ENCODE measurements at regions not wholly inside any gene's neighbourhood (a gene's known extent, or its start where the extent isn't known, plus 50 kb on each side); places are given as distances from the start of the nearest gene placed in this dataset.

DNA sequence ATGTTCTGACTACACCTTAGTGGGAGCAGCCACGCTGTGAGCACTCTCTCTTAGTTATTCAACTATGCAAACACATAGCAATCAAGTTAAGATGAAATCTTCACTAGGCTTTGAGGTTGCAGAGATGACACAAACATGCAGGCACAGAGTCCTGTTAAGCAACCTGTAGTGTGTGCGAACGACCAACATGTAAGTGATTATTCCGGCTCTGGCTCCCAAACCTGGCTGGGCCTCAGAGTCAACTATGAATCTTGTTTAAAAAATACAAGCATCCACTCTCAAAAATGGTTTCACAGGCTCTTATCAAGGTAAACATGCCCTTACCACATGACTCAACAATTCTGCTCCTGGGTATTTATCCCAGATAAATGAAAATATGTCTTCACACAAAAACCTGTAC lies 91.4 kb downstream of the IRS2 start:
- DNase-seq (ENCODE audit: extremely low spot score, unreplicated experiment): no peak
- TF ChIP-seq, protein P1, sequence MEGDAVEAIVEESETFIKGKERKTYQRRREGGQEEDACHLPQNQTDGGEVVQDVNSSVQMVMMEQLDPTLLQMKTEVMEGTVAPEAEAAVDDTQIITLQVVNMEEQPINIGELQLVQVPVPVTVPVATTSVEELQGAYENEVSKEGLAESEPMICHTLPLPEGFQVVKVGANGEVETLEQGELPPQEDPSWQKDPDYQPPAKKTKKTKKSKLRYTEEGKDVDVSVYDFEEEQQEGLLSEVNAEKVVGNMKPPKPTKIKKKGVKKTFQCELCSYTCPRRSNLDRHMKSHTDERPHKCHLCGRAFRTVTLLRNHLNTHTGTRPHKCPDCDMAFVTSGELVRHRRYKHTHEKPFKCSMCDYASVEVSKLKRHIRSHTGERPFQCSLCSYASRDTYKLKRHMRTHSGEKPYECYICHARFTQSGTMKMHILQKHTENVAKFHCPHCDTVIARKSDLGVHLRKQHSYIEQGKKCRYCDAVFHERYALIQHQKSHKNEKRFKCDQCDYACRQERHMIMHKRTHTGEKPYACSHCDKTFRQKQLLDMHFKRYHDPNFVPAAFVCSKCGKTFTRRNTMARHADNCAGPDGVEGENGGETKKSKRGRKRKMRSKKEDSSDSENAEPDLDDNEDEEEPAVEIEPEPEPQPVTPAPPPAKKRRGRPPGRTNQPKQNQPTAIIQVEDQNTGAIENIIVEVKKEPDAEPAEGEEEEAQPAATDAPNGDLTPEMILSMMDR (conservative IDR thresholded peaks at IDR 0.05): no peak
- H3K9me3 Mint-ChIP-seq: no peaks in the 10 kb centered on the region
- H3K27me3 Mint-ChIP-seq: no peaks in the 10 kb centered on the region
- no peak overlapping the region for H3K27ac Mint-ChIP-seq
- no peaks in the 10 kb centered on the region for H3K36me3 Mint-ChIP-seq
- H3K4me1 Mint-ChIP-seq (ENCODE audit: unreplicated experiment): peaks cover 2% of the 10 kb centered on the region
- H3K4me3 Mint-ChIP-seq: no peak overlapping the region

DNA sequence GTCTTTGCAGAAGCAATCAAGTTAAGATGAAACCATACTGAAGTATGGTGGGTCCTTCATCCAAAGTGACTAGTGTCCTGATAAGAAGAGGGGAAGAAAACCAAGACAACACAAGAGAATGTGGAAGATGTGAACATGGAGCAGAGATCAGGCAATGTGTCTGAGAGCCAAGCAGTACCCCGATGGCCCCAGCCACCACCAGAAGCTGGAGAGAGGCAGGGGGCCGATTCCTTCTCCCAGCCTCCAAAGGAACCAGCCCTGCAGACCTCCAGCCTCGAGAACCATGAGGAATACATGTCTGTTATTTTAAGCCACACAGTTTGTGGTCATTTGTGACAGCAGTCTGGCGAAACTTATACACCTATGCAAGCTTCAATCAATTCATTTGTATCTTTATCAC lies 93.2 kb downstream of the IRS2 start:
- no peak overlapping the region for H3K4me3 Mint-ChIP-seq

DNA sequence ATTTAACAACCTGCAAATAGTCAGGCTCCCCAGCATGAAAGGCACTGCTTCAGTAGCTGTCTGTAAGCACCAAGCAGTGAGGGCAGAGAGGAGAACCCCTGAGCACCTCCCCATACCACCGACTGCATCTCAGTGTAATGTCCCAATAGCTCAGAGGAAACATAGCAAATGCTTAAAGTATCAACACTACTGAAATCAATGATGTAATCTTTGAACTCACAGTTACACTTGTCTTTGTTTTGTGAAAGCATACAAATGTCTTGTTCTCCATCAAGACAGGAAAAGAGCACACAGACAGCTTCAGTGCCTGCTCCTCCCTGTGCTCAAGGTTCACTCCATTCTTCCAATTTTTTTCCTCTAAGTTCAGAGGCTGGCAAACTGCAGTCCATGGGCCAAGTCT lies 94.7 kb downstream of the IRS2 start:
- H3K36me3 Mint-ChIP-seq: no peaks in the 10 kb centered on the region
- H3K9me3 Mint-ChIP-seq: no peaks in the 10 kb centered on the region
- H3K27ac Mint-ChIP-seq: no peak overlapping the region
- H3K4me1 Mint-ChIP-seq (ENCODE audit: unreplicated experiment): no peaks in the 10 kb centered on the region
- TF ChIP-seq, protein P1 (conservative IDR thresholded peaks at IDR 0.05): no peak
- no peak for DNase-seq (ENCODE audit: extremely low spot score, unreplicated experiment)
- no peak overlapping the region for H3K4me3 Mint-ChIP-seq
- H3K27me3 Mint-ChIP-seq: no peaks in the 10 kb centered on the region

More for the DNA sequence above, 93.2 kb downstream of the IRS2 start:
- DNase-seq (ENCODE audit: extremely low spot score, unreplicated experiment): no peak
- H3K27ac Mint-ChIP-seq: no peak overlapping the region
- H3K36me3 Mint-ChIP-seq: no peaks in the 10 kb centered on the region
- H3K9me3 Mint-ChIP-seq: no peaks in the 10 kb centered on the region
- H3K4me1 Mint-ChIP-seq (ENCODE audit: unreplicated experiment): no peaks in the 10 kb centered on the region
- TF ChIP-seq, protein P1 (conservative IDR thresholded peaks at IDR 0.05): no peak
- H3K27me3 Mint-ChIP-seq: no peaks in the 10 kb centered on the region

DNA sequence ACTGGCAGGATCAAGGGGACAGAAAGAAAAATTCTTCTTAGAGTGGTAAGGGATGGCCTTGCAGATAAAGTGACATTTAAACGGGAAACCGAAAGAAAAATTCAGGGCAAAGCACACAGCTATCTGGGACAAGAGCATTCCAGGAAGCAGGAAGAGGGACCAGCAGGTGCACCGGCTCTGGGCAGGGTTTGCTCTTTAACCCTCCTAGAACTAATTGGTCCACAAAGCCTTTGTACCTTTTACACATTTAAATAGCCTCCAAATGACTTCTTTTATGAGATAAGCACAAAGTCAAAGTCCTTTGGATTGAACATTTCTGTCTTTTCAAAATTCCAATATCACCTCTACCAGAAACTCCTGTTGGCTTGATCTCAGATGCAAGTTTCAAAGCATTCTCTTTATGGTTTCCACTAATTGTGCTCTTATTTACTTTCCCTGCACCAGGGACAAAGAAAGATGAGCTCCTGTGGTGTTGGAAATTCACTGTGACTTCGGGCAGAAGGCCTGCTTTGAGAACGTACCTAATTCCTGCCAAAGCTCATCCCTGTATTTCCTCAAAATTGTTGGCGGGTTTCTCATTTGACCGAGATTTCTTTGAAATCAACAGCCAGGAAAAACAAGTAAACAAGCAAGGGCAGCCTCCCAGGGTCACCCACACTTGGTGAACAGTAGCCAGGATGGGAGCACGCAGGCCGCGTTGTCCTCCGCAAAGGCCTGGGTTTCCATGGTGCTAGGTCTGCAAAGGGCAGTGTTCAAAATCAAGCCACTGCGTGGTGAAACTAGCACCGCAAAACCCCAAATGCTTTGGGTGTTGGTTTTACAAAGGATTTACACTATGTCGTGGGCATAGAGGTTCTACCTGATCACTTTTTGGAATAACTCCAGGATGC lies 98.6 kb downstream of the IRS2 start:
- Mint-ChIP-seq H3K27me3 (peaks cover 3% of the 10 kb centered on the region), H3K4me3 (no peak overlapping the region), H3K9me3 (no peaks in the 10 kb centered on the region), H3K36me3 (no peaks in the 10 kb centered on the region), H3K27ac (no peak overlapping the region), H3K4me1 (ENCODE audit: unreplicated experiment) (peaks cover 16% of the 10 kb centered on the region)
- no peak for DNase-seq (ENCODE audit: extremely low spot score, unreplicated experiment)
- TF ChIP-seq, protein P1 (conservative IDR thresholded peaks at IDR 0.05): no peak

DNA sequence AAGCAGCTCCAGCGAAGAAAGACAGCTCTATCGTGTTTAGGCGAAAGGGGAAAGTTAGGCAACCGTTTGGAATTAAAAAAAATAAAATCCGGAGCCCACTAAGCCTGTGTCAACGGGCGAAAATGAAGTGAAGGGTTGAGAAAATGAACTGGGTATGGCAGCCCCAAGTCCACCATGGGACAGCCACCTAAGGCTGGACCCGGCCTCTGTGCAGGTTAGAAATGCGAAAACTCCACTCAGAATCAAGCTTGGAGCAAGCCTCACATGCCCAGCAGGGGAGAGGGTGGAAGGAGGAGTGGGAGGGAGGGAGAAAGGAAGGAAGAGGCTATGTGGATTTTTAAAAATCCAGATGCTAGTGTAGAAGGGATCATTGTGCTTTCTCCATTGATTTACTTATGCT lies 101.2 kb downstream of the IRS2 start:
- Mint-ChIP-seq H3K9me3 (no peaks in the 10 kb centered on the region), H3K27me3 (peaks cover 6% of the 10 kb centered on the region), H3K4me3 (peak overlapping the region; percentile 50), H3K27ac (peak overlapping the region; percentile 76), H3K4me1 (ENCODE audit: unreplicated experiment) (peaks cover 16% of the 10 kb centered on the region), H3K36me3 (no peaks in the 10 kb centered on the region)
- DNase-seq (ENCODE audit: extremely low spot score, unreplicated experiment): no peak
- TF ChIP-seq, protein P1 (conservative IDR thresholded peaks at IDR 0.05): no peak

All from type B pancreatic cell (in vitro differentiated cells).